Ascending aorta (tissue), 2 donors: ENCODE measurements at regions not wholly inside any gene's neighbourhood (a gene's known extent, or its start where the extent isn't known, plus 50 kb on each side); places are given as distances from the start of the nearest gene placed in this dataset.
"Not testable (repeated sequence)": the region's sequence is repeated elsewhere in the genome, so short reads cannot be mapped to it uniquely, and the experiment has no call there.

Source experiments
- DNase-seq, 2 donors: peaks; one replicate each; pipeline ENCODE4 v3.0.0-alpha.2; 2019; ENCODE audit warnings: low spot score in 2 of 2
- H3K27ac ChIP-seq, 2 donors: fragments of 200-600 bp; sonication (generic); one replicate each; pipeline ENCODE4 v1.5.1; 2016 to 2017; ENCODE audit warnings: mild to moderate bottlenecking in 1 of 2
- H3K27me3 ChIP-seq: fragments of 200-600 bp; sonication (generic); one replicate; pipeline ENCODE4 v1.5.1; 2017
- H3K36me3 ChIP-seq, 2 donors: fragments of 200-600 bp; sonication (generic); one replicate each; pipeline ENCODE4 v1.5.1; 2016
- H3K4me1 ChIP-seq, 2 donors: fragments of 200-600 bp; sonication (generic); one replicate each; pipeline ENCODE4 v1.5.1; 2016 to 2017; ENCODE audit warnings: mild to moderate bottlenecking in 1 of 2
- H3K4me3 ChIP-seq, 2 donors: fragments of 200-600 bp; sonication (generic); one replicate each; pipeline ENCODE4 v1.5.1; 2016 to 2017; ENCODE audit warnings: mild to moderate bottlenecking in 1 of 2
- H3K9me3 ChIP-seq, 2 donors: fragments of 200-600 bp; sonication (generic); one replicate each; pipeline ENCODE4 v1.5.1; 2016
- CTCF ChIP-seq, 3 experiments: fragments of 200-600 bp in 2 of 3; fragments of 450-650 bp in 1 of 3; sonication (generic) in 2 of 3; IDR thresholded peaks; one replicate each; pipeline ENCODE4 v1.5.1; 2016 to 2019; ENCODE audit warnings: antibody characterized with exemption in 3 of 3, mild to moderate bottlenecking in 1 of 3, moderate library complexity in 1 of 3
- intact Hi-C: fragments of 100-400 bp; cut with DNase I; formaldehyde crosslinking; loops from one replicate; pipeline ENCODE4 v1.15.1; 2023

- no peaks in the 10 kb centered on the region for H3K27me3 ChIP-seq
- no peak for TF ChIP-seq CTCF (IDR thresholded peaks at IDR 0.05)
- intact Hi-C loops: no loop called here
Measured at GRCh38 chr14:71397371-71397770, 490.1 kb downstream of the PCNX1 start.

GRCh38 chr14:71398450-71398849 lies 491.2 kb downstream of the PCNX1 start:
- peak overlapping the region in 1 of 2 donors; percentile 41 for H3K27ac ChIP-seq
- intact Hi-C loops: no loop called here
- no peak for DNase-seq

More at GRCh38 chr14:71397371-71397770, 490.1 kb downstream of the PCNX1 start:
- Histone ChIP-seq H3K9me3 (no peaks in the 10 kb centered on the region), H3K4me1 (peaks cover 0 to 25% of the 10 kb centered on the region in 2 donors), H3K36me3 (no peaks in the 10 kb centered on the region), H3K4me3 (no peak overlapping the region), H3K27ac (no peak overlapping the region)
- no peak for DNase-seq

GRCh38 chr14:71399057-71399487 lies 491.8 kb downstream of the PCNX1 start:
- Histone ChIP-seq H3K4me1 (peaks cover 0 to 25% of the 10 kb centered on the region in 2 donors), H3K36me3 (no peaks in the 10 kb centered on the region), H3K27me3 (no peaks in the 10 kb centered on the region), H3K27ac (peak overlapping the region; percentile 51 to 54), H3K4me3 (no peak overlapping the region), H3K9me3 (no peaks in the 10 kb centered on the region)
- no peak for TF ChIP-seq CTCF (IDR thresholded peaks at IDR 0.05)
- intact Hi-C loops: no loop called here
- no peak for DNase-seq

More at GRCh38 chr14:71398450-71398849, 491.2 kb downstream of the PCNX1 start:
- Histone ChIP-seq H3K4me3 (no peak overlapping the region), H3K27me3 (no peaks in the 10 kb centered on the region), H3K36me3 (no peaks in the 10 kb centered on the region), H3K9me3 (no peaks in the 10 kb centered on the region), H3K4me1 (peaks cover 0 to 25% of the 10 kb centered on the region in 2 donors)
- TF ChIP-seq CTCF (IDR thresholded peaks at IDR 0.05): no peak

GRCh38 chr14:71400871-71401321 lies 493.6 kb downstream of the PCNX1 start:
- Histone ChIP-seq H3K27ac (peak overlapping the region; percentile 29 to 38), H3K9me3 (no peaks in the 10 kb centered on the region), H3K4me3 (no peak overlapping the region), H3K4me1 (peaks cover 0 to 25% of the 10 kb centered on the region in 2 donors), H3K36me3 (no peaks in the 10 kb centered on the region), H3K27me3 (no peaks in the 10 kb centered on the region)
- no peak for TF ChIP-seq CTCF (IDR thresholded peaks at IDR 0.05)
- DNase-seq: no peak
- intact Hi-C loops: no loop called here

GRCh38 chr14:71402415-71402814 lies 495.2 kb downstream of the PCNX1 start:
- H3K27me3 ChIP-seq, H3K9me3 ChIP-seq, intact Hi-C loops, H3K4me3 ChIP-seq, H3K36me3 ChIP-seq, H3K27ac ChIP-seq, DNase-seq: not testable (repeated sequence)
- H3K4me1 ChIP-seq: peaks cover 0 to 22% of the 10 kb centered on the region in 2 donors

- H3K36me3 ChIP-seq: no peaks in the 10 kb centered on the region
- H3K27me3 ChIP-seq: no peaks in the 10 kb centered on the region
- intact Hi-C loops: no loop called here
- TF ChIP-seq CTCF (IDR thresholded peaks at IDR 0.05): no peak
- no peak for DNase-seq
- H3K9me3 ChIP-seq: no peaks in the 10 kb centered on the region
- no peak overlapping the region for H3K4me3 ChIP-seq
- no peak overlapping the region for H3K27ac ChIP-seq
- peaks cover 0 to 28% of the 10 kb centered on the region in 2 donors for H3K4me1 ChIP-seq
Measured at GRCh38 chr14:71403656-71404055, 496.4 kb downstream of the PCNX1 start.
